ENCODE measurements at regions not wholly inside any gene's neighbourhood (a gene's known extent, or its start where the extent isn't known, plus 50 kb on each side); places are given as distances from the start of the nearest gene placed in this dataset.

DNA sequence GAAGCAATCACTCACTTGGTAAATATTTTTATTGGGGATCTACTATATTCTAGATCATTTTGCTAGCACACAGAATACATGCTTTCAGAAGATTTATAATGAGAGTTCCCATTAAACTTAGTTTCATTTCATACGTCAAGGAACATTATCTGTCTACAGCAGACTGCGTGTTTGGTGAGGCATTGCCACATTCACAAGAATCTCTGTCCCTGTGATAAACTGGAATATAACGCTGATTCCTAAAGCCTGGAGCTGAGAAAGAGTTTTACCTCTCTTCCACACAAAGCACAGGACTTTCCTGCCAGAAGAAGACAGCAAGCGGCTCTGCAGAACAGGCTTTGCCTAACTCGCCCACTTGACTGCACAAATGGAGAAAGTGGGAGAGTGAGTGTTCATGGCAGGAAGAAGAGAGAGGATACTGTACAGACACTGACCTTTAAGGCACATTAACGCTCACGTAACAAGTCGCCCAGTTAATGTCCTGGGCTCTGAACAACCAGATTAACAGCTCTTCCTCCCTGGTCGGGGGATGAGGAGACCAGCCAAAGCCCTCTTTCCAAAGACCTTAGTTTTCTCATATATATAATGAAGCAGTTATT is 356.2 kb downstream of the GPD2 start:
- TF ChIP-seq EZH2phosphoT487 (IDR thresholded peaks at IDR 0.05; ENCODE audit: insufficient read depth, low read depth) (no peak), EZH2 (IDR thresholded peaks at IDR 0.05; ENCODE audit: insufficient read depth, poor library complexity, severe bottlenecking) (no peak)
